ENCODE measurements at regions not wholly inside any gene's neighbourhood (a gene's known extent, or its start where the extent isn't known, plus 50 kb on each side); places are given as distances from the start of the nearest gene placed in this dataset.
"Not testable (repeated sequence)": the region's sequence is repeated elsewhere in the genome, so short reads cannot be mapped to it uniquely, and the experiment has no call there.

DNA sequence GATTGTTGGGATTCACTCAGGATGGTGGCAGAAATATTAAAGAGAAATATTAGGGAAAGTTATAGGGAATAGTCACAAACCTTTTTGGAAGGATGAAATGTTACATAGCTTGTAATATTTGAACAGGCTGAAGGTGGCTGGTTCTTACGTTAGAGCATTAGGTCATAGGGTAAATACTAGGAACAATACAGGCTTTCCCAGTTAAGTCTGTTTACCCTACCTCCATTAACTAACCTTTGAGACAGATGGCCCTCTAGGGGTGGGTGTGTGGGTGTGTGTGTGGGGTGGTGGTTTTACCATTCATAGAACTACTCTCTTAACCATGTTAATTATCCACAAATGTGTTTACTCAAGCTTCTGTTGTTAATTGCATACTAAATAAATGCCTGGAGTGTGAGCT lies 94.3 kb upstream of the STK32A start:
- H3K36me3 Mint-ChIP-seq (ENCODE audit: low read depth) = peaks cover 21% of the 10 kb centered on the region
- TF ChIP-seq CTCF (conservative IDR thresholded peaks at IDR 0.05) = no peak
- no peak overlapping the region for H3K4me3 Mint-ChIP-seq
- no peak overlapping the region for H3K27ac Mint-ChIP-seq (ENCODE audit: unreplicated experiment)
- peaks cover 27% of the 10 kb centered on the region for H3K9me3 Mint-ChIP-seq
- no peak for DNase-seq (ENCODE audit: low read depth, low spot score)
- peaks cover 3% of the 10 kb centered on the region for H3K27me3 Mint-ChIP-seq (ENCODE audit: low read depth)
- H3K4me1 Mint-ChIP-seq = no peaks in the 10 kb centered on the region

DNA sequence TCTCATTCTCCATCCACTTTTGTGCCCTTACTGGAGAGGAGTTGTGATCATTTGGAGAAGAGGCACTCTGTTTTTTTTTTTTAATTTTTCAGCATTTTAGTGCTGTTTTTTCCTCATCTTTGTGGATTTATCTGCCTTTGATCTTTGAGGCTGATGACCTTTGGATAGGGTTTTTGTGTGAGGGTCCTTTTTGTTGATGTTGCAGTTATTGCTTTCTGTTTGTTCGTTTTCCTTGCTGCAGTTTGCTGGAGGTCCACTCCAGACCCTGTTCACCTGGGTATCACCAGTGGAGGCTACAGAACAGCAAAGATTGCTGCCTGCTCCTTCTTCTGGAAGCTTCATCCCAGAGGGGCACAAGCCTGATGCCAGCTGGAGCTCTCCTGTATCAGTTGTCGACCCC lies 93.2 kb upstream of the STK32A start:
- Mint-ChIP-seq H3K36me3 (ENCODE audit: low read depth) (peaks cover 19% of the 10 kb centered on the region), H3K9me3 (peaks cover 24% of the 10 kb centered on the region)
- H3K4me1 Mint-ChIP-seq; H3K27me3 Mint-ChIP-seq (ENCODE audit: low read depth); H3K27ac Mint-ChIP-seq (ENCODE audit: unreplicated experiment); DNase-seq (ENCODE audit: low read depth, low spot score); H3K4me3 Mint-ChIP-seq: not testable (repeated sequence)

DNA sequence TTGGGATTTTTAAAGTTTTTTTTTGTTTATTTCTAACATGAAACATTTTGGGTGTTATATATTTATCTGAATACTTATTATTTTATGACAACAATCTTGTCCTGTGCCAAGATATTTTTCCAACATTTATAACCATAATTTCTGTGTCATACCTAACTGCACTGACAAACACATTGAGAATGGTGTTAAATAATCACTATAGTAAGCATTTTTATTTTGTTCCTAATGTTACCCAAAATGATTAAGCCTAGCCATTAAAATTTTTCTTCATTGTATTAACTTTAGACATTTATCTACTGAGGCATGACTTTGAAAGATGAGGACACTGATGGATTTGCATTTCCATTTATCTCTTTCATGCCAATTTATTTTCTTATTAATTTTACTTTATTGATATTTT lies 91.6 kb upstream of the STK32A start:
- H3K27me3 Mint-ChIP-seq (ENCODE audit: low read depth) = peaks cover 3% of the 10 kb centered on the region
- no peak overlapping the region for H3K4me3 Mint-ChIP-seq
- H3K4me1 Mint-ChIP-seq = no peaks in the 10 kb centered on the region
- H3K36me3 Mint-ChIP-seq (ENCODE audit: low read depth) = peaks cover 12% of the 10 kb centered on the region
- no peak for DNase-seq (ENCODE audit: low read depth, low spot score)
- peaks cover 17% of the 10 kb centered on the region for H3K9me3 Mint-ChIP-seq
- no peak for TF ChIP-seq CTCF (conservative IDR thresholded peaks at IDR 0.05)
- H3K27ac Mint-ChIP-seq (ENCODE audit: unreplicated experiment) = no peak overlapping the region

DNA sequence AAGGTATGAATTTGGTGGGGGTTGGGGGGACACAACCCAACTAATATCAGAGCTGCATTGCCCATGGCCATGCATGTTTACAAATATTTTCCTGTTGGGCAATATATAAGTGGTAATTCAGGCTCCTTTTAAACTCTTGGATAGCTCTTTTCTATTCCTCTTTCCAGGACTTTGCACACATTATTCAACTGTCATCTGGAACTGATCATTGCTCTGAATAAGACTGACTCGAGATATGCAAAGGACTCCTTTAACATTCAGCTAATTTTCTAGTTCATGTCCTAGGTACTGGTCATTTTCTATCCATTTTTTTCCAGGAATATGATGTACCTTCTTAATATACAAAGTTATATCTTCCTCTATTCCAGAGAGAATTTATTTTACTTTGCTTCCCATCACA lies 89.5 kb upstream of the STK32A start:
- Mint-ChIP-seq H3K4me3 (no peak overlapping the region), H3K9me3 (peaks cover 2% of the 10 kb centered on the region), H3K36me3 (ENCODE audit: low read depth) (peaks cover 3% of the 10 kb centered on the region), H3K4me1 (no peaks in the 10 kb centered on the region), H3K27ac (ENCODE audit: unreplicated experiment) (no peak overlapping the region), H3K27me3 (ENCODE audit: low read depth) (no peaks in the 10 kb centered on the region)
- TF ChIP-seq CTCF (conservative IDR thresholded peaks at IDR 0.05) = no peak
- DNase-seq (ENCODE audit: low read depth, low spot score) = no peak

DNA sequence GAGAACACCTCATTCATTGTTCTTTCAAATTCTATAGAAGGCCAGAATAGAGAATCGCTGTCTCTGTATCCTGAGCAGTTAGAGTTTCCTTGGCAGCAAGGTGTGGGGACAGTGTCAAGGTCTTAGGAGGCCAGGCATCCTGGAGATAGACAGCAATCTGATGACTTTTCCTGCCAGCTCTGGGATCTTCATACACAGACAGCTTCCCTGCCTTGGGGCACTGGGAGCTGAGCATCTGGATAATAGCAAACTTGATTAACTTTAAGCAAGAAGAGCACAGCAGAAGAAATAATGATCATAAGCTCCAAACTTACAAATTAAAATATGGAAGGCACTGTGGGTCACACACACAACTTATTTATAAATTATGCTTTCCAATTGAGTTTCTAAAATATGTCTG lies 86.1 kb upstream of the STK32A start:
- Mint-ChIP-seq H3K9me3 (no peaks in the 10 kb centered on the region), H3K4me1 (no peaks in the 10 kb centered on the region), H3K27ac (ENCODE audit: unreplicated experiment) (no peak overlapping the region), H3K36me3 (ENCODE audit: low read depth) (no peaks in the 10 kb centered on the region), H3K27me3 (ENCODE audit: low read depth) (no peaks in the 10 kb centered on the region), H3K4me3 (no peak overlapping the region)
- DNase-seq (ENCODE audit: low read depth, low spot score) = no peak
- TF ChIP-seq CTCF (conservative IDR thresholded peaks at IDR 0.05) = no peak

DNA sequence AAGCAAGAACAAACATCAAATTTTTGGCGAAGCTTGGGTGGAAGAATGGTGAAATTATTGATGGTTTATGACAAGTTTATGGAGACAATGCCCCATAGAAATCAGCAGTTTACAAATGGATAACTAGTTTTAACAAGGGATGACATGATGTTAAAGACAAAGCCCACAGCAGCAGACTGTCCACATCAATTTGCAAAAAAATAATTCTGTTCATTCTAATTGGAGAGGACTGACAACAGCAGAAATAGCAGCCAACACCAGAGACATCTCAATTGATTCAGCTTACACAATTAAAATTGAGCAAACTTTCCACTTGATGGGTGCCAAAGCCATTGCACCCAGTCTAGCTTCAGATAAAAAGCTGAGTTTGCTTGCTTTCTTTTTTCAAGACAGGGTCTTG lies 82.7 kb upstream of the STK32A start:
- TF ChIP-seq CTCF (conservative IDR thresholded peaks at IDR 0.05) = no peak
- H3K9me3 Mint-ChIP-seq = no peaks in the 10 kb centered on the region
- H3K27ac Mint-ChIP-seq (ENCODE audit: unreplicated experiment) = no peak overlapping the region
- H3K36me3 Mint-ChIP-seq (ENCODE audit: low read depth) = no peaks in the 10 kb centered on the region
- no peak overlapping the region for H3K4me3 Mint-ChIP-seq
- DNase-seq (ENCODE audit: low read depth, low spot score) = no peak
- H3K4me1 Mint-ChIP-seq = peaks cover 11% of the 10 kb centered on the region
- H3K27me3 Mint-ChIP-seq (ENCODE audit: low read depth) = no peaks in the 10 kb centered on the region
